ENCODE measurements at regions not wholly inside any gene's neighbourhood (a gene's known extent, or its start where the extent isn't known, plus 50 kb on each side); places are given as distances from the start of the nearest gene placed in this dataset.

DNA sequence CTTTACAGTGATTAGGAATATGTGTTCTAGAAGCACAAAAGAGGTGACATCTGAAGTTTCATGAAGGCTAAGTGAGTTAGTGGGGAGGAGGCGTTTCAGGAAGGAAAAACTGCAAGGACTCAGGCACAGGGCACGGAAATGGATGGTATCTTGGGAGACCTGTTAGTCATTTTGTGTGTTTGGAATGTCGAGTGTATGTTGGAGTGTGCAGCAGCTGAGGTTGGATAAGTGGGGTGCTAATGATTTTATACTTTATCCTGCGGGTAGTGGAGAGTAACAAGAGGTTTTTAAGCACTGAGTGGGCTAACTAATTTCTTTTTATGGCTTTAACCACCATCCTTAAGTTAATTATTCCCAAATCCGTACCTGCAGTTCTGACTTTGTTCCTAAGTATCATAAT, 571.5 kb upstream of the FBXO33 start:
- WGBS, result 63% methylated on average over 5 of the region's 5 CpGs
- Histone ChIP-seq H3K27ac (ENCODE audit: low read length) (no peak overlapping the region), H3K9me3 (ENCODE audit: control insufficient read depth, low read length) (no peaks in the 10 kb centered on the region), H3K27me3 (ENCODE audit: control insufficient read depth, insufficient read depth) (no peaks in the 10 kb centered on the region), H3K4me3 (ENCODE audit: low read length) (no peak overlapping the region), H3K4me1 (ENCODE audit: control insufficient read depth, insufficient read depth, low read length) (no peaks in the 10 kb centered on the region)
- ATAC-seq (no peak), DNase-seq (no peak)
- intact Hi-C loops (cut with DNase I), result no loop called here

DNA sequence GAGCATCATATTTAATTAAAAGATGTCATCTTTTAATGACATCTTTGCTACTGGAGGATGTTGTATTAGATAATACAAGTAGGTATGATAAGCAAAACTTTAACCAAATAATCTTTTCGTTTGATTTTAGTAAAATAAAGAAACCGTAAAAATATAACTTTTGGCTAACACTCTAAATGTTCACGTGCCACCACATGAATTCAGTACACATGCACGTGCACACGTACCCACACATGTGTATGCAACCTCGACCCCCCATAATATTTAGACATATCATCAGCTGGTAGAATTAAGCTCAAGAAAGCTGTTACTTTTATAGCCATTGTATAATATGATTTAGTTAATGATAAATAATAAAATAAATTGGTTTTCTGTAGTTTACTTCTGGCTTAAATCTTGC, 566.6 kb upstream of the FBXO33 start:
- WGBS, result 86% methylated on average over 6 of the region's 6 CpGs
- Histone ChIP-seq H3K4me3 (ENCODE audit: low read length) (no peak overlapping the region), H3K4me1 (ENCODE audit: control insufficient read depth, insufficient read depth, low read length) (no peaks in the 10 kb centered on the region), H3K27me3 (ENCODE audit: control insufficient read depth, insufficient read depth) (no peaks in the 10 kb centered on the region), H3K9me3 (ENCODE audit: control insufficient read depth, low read length) (no peaks in the 10 kb centered on the region), H3K27ac (ENCODE audit: low read length) (no peak overlapping the region)
- ATAC-seq, result no peak
- intact Hi-C loops (cut with DNase I), result no loop called here
- no peak for DNase-seq

DNA sequence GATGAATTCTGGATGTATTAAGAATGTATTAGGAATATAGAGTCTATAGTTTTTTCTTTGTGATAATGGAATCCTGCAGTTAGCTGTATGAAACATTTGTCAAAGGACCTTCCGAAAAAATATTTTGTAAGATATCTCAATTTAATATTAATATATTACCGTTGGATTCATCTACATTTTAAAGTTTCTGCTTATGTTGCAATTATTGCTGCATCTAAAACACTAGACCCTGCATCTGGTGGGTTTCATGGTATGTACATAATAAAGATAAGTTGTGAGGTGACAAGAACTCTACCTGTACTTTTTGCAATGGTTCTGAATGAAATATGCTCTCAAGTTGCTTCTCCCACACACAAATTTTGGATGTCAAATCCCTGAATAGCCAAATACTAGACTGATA, 565.9 kb upstream of the FBXO33 start:
- no peak for ATAC-seq

DNA sequence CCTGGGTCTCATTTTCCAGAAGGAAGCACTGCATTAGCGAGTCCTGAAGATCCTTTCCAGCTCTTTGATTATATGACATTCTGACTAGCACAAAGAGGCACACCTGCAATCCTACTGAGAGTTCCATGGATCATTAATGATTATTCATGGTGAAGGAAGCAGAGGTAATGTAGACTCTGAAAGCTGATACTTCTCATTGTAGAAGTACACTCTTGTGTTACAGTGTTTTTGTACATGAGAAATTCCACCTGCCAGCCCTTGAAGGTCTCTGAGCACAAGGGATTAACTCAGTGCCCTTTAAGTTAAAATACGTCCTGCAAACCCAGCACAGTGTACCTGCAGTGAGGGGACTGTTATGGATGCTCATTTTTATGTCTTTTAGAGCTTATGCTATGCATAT, 558.8 kb upstream of the FBXO33 start:
- intact Hi-C loops (cut with DNase I), result no loop called here
- Histone ChIP-seq H3K27me3 (ENCODE audit: control insufficient read depth, insufficient read depth) (no peaks in the 10 kb centered on the region), H3K9me3 (ENCODE audit: control insufficient read depth, low read length) (no peaks in the 10 kb centered on the region), H3K4me1 (ENCODE audit: control insufficient read depth, insufficient read depth, low read length) (no peaks in the 10 kb centered on the region), H3K4me3 (ENCODE audit: low read length) (no peak overlapping the region), H3K27ac (ENCODE audit: low read length) (no peak overlapping the region)
- 71% methylated on average over 2 of the region's 2 CpGs for WGBS
- DNase-seq, result no peak
- no peak for ATAC-seq

More for the DNA sequence above, 565.9 kb upstream of the FBXO33 start:
- no peaks in the 10 kb centered on the region for H3K4me1 ChIP-seq (ENCODE audit: control insufficient read depth, insufficient read depth, low read length)
- no peak overlapping the region for H3K27ac ChIP-seq (ENCODE audit: low read length)
- no peak overlapping the region for H3K4me3 ChIP-seq (ENCODE audit: low read length)
- no peaks in the 10 kb centered on the region for H3K27me3 ChIP-seq (ENCODE audit: control insufficient read depth, insufficient read depth)
- 91% methylated on average over 2 of the region's 2 CpGs for WGBS
- DNase-seq, result no peak
- H3K9me3 ChIP-seq (ENCODE audit: control insufficient read depth, low read length), result no peaks in the 10 kb centered on the region
- intact Hi-C loops (cut with DNase I), result no loop called here

DNA sequence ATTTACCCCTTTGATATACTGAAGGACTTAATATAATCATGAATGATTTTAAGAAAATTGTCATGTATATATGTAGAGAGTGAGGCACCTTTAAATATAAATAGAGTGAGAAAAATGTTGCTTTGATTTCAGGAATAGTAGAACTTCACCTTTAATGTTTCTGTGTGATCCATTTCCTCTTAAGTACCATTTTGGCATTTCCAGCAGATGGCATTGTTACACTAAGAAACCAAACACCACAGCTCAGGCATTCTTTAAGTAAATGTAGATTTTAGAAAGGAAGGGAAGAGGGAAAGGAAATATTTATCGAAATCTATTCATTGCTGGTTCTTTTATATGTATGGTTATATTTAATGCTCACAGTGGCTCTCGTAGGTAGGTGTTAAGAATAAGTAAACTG, 556.7 kb upstream of the FBXO33 start:
- intact Hi-C loops (cut with DNase I), result no loop called here
- ATAC-seq, result no peak
- Histone ChIP-seq H3K4me1 (ENCODE audit: control insufficient read depth, insufficient read depth, low read length) (no peaks in the 10 kb centered on the region), H3K4me3 (ENCODE audit: low read length) (no peak overlapping the region), H3K27ac (ENCODE audit: low read length) (no peak overlapping the region), H3K9me3 (ENCODE audit: control insufficient read depth, low read length) (no peaks in the 10 kb centered on the region), H3K27me3 (ENCODE audit: control insufficient read depth, insufficient read depth) (no peaks in the 10 kb centered on the region)
- DNase-seq, result no peak
- 16% methylated on average over 2 of the region's 2 CpGs for WGBS

DNA sequence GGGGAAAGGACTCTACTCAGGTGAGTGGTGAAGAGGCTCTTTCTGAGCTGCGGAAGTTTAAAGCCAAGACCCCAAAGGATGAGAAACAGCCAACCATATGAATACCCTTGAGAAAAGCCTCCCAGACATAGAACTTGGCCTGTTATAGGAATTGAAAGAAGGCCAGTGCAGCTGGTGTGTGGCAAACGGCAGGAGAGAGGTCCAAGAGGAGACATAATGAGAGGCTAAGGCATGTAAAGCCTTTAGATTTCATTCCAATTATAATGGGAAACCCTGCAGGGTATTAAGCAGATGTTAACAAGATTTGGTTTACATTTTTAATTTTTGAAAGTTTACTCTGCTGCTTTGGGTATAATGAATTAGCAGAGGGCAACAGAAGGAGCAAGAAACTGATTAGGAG, 552.1 kb upstream of the FBXO33 start:
- H3K4me3 ChIP-seq (ENCODE audit: low read length), result no peak overlapping the region
- H3K27ac ChIP-seq (ENCODE audit: low read length), result no peak overlapping the region
- ATAC-seq, result no peak
- no peak for DNase-seq
- 39% methylated on average over 2 of the region's 2 CpGs for WGBS
- intact Hi-C loops (cut with DNase I), result no loop called here
- no peaks in the 10 kb centered on the region for H3K4me1 ChIP-seq (ENCODE audit: control insufficient read depth, insufficient read depth, low read length)
- H3K9me3 ChIP-seq (ENCODE audit: control insufficient read depth, low read length), result peaks cover 2% of the 10 kb centered on the region
- no peaks in the 10 kb centered on the region for H3K27me3 ChIP-seq (ENCODE audit: control insufficient read depth, insufficient read depth)

DNA sequence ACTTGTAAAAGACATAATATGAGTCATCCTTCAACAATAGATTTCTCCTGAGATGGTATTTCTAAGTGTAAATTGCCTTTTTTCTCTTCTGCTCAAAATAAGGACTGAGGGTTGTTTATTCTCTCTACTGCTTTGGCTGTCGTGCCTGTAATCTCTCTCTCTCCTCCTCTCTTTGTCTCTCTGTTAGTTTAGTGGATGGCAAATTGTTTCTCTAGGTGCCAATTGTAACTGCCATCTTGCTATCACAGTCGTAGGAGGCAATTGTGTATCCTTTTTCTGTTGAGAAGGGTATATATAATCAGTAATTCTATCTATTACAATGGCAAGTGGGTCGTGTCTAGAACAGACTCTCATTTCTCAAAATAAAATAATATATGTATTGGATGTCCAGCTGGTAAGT, 545.0 kb upstream of the FBXO33 start:
- no peak for ATAC-seq
- DNase-seq, result no peak
- H3K27me3 ChIP-seq (ENCODE audit: control insufficient read depth, insufficient read depth), result no peaks in the 10 kb centered on the region
- no peak overlapping the region for H3K4me3 ChIP-seq (ENCODE audit: low read length)
- WGBS, result 44% methylated on average over 3 of the region's 3 CpGs
- peaks cover 2% of the 10 kb centered on the region for H3K9me3 ChIP-seq (ENCODE audit: control insufficient read depth, low read length)
- H3K27ac ChIP-seq (ENCODE audit: low read length), result no peak overlapping the region
- intact Hi-C loops (cut with DNase I), result no loop called here
- no peaks in the 10 kb centered on the region for H3K4me1 ChIP-seq (ENCODE audit: control insufficient read depth, insufficient read depth, low read length)

DNA sequence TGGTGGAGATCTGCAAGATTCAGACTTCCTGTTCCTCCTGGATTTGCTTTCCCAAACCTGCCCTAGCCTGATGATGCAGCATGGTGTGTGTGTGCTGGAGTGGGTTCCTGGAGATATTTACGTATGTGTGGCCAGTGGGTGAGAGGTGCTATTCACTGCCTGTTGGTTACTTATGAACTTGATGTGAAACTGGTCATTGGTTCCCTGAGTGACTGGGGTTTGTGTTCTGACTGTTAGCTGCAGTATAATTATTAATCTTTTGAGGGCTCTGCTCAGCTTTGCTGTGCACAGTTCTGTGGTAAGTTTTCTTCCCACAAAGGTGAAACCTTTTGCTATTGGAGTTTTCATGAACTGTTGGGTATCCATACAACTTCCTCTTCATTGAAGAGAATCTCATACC, 541.8 kb upstream of the FBXO33 start:
- intact Hi-C loops (cut with DNase I), result no loop called here
- no peak for DNase-seq
- WGBS, result 81% methylated on average over 1 of the region's 1 CpG
- no peak for ATAC-seq
- Histone ChIP-seq H3K4me1 (ENCODE audit: control insufficient read depth, insufficient read depth, low read length) (no peaks in the 10 kb centered on the region), H3K27ac (ENCODE audit: low read length) (no peak overlapping the region), H3K9me3 (ENCODE audit: control insufficient read depth, low read length) (no peaks in the 10 kb centered on the region), H3K27me3 (ENCODE audit: control insufficient read depth, insufficient read depth) (no peaks in the 10 kb centered on the region), H3K4me3 (ENCODE audit: low read length) (no peak overlapping the region)

DNA sequence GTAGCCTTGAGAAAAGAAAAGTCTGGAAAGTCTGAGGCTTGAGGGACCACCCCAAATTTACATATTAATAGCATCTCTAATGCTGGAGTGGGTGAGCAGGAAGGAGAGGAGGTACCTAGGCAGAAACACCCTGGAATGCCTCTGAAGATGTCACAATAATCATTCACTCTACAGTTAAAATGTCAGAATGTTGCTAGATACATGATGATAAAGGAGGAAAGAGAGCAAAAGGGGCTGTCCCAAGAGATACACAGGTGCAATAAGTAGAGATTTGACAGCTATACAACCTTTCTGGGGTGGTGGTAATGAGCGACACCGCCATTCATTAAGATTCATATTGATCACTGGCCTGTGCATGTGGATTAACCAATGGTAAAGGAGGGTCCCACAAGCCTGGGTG, 540.5 kb upstream of the FBXO33 start:
- no peak overlapping the region for H3K4me3 ChIP-seq (ENCODE audit: low read length)
- intact Hi-C loops (cut with DNase I), result no loop called here
- no peak overlapping the region for H3K27ac ChIP-seq (ENCODE audit: low read length)
- 91% methylated on average over 2 of the region's 2 CpGs for WGBS
- H3K4me1 ChIP-seq (ENCODE audit: control insufficient read depth, insufficient read depth, low read length), result no peaks in the 10 kb centered on the region
- DNase-seq (no peak), ATAC-seq (no peak)
- H3K9me3 ChIP-seq (ENCODE audit: control insufficient read depth, low read length), result no peaks in the 10 kb centered on the region
- no peaks in the 10 kb centered on the region for H3K27me3 ChIP-seq (ENCODE audit: control insufficient read depth, insufficient read depth)

DNA sequence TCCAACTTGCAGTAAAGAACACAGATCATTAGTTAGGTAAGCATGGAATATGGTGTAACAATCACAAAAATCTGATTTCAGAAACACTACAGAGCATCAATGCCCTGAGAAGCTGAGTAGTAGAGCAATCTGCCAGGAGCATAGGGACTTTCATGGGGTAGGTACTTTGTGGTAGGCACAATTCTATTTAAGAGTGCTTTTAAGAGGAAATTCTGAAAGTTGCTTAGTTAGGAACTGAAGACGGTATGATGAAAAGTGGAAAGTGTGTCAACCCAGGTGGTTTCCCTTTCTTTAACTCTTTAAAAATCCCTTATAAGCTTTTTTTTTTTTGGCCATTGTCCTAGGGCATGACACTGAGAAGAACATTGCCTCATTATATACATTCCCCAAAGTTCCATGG, 535.7 kb upstream of the FBXO33 start:
- H3K27ac ChIP-seq (ENCODE audit: low read length), result no peak overlapping the region
- no peaks in the 10 kb centered on the region for H3K9me3 ChIP-seq (ENCODE audit: control insufficient read depth, low read length)
- 84% methylated on average over 1 of the region's 1 CpG for WGBS
- H3K4me3 ChIP-seq (ENCODE audit: low read length), result no peak overlapping the region
- no peaks in the 10 kb centered on the region for H3K4me1 ChIP-seq (ENCODE audit: control insufficient read depth, insufficient read depth, low read length)
- DNase-seq (no peak), ATAC-seq (no peak)
- H3K27me3 ChIP-seq (ENCODE audit: control insufficient read depth, insufficient read depth), result no peaks in the 10 kb centered on the region
- intact Hi-C loops (cut with DNase I), result no loop called here

DNA sequence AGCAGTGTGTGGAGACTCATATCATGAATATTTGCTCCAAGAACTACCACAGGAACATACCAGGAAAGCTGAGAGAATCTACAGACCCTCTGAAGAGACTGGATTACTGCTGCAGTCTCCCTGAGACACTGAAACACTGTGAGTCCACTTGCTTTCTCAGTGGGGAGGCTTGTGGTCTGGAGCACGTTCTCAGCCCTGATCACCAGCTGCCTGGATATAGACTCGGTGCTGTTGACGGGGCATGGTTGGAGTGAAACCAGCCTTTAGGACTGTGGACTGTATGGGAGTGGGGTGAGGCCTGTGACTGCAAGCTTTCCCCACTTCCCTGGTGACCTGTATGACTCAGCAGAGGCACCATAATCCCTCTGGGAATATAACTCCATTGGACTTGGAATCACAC, 525.8 kb upstream of the FBXO33 start:
- no peak overlapping the region for H3K4me3 ChIP-seq (ENCODE audit: low read length)
- no peaks in the 10 kb centered on the region for H3K4me1 ChIP-seq (ENCODE audit: control insufficient read depth, insufficient read depth, low read length)
- no peak overlapping the region for H3K27ac ChIP-seq (ENCODE audit: low read length)
- ATAC-seq (no peak), DNase-seq (no peak)
- 79% methylated on average over 3 of the region's 3 CpGs for WGBS
- no peaks in the 10 kb centered on the region for H3K9me3 ChIP-seq (ENCODE audit: control insufficient read depth, low read length)
- intact Hi-C loops (cut with DNase I), result no loop called here
- H3K27me3 ChIP-seq (ENCODE audit: control insufficient read depth, insufficient read depth), result no peaks in the 10 kb centered on the region

DNA sequence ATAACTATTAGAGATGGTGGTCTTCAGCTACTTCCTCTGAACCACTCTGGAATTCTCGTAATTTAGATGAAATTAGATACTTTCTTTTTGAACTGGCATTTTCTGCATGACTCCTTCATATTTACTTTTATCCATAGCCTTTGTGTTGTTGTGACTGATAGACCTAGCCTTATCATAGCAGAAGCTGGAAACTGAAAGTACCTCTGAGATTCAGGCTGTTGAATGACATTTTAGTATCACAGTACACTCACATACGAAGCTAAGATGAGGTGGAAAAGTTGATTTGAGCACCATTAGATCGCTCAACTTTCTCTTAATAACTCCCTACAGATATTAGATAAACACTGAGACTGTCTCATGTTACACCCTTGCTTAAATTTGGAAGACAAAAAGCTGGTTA, 525.1 kb upstream of the FBXO33 start:
- ATAC-seq, result no peak
- Histone ChIP-seq H3K9me3 (ENCODE audit: control insufficient read depth, low read length) (no peaks in the 10 kb centered on the region), H3K27me3 (ENCODE audit: control insufficient read depth, insufficient read depth) (no peaks in the 10 kb centered on the region), H3K27ac (ENCODE audit: low read length) (no peak overlapping the region), H3K4me1 (ENCODE audit: control insufficient read depth, insufficient read depth, low read length) (no peaks in the 10 kb centered on the region), H3K4me3 (ENCODE audit: low read length) (no peak overlapping the region)
- intact Hi-C loops (cut with DNase I), result no loop called here
- 50% methylated on average over 3 of the region's 3 CpGs for WGBS
- no peak for DNase-seq

Measured in right cardiac atrium (tissue), 5 donors.